ENCODE measurements at regions not wholly inside any gene's neighbourhood (a gene's known extent, or its start where the extent isn't known, plus 50 kb on each side); places are given as distances from the start of the nearest gene placed in this dataset.

- H3K4me3 ChIP-seq (replicated peaks in 1 of 2; ENCODE audit: low read depth in 2 of 2, low read length in 2 of 2): no peak overlapping the region
- no peak for TF ChIP-seq CTCF (IDR thresholded peaks at IDR 0.05; ENCODE audit: low read depth, low read length)
- DNase-seq (ENCODE audit: low read depth in 2 of 2): no peak
These were observed 248.3 kb upstream of the PCDH7 start for GRCh38 chr4:30471861-30472260.

GRCh38 chr4:30473225-30473624 is 246.9 kb upstream of the PCDH7 start:
- TF ChIP-seq CTCF (IDR thresholded peaks at IDR 0.05; ENCODE audit: low read depth, low read length): no peak
- DNase-seq (ENCODE audit: low read depth in 2 of 2): no peak

GRCh38 chr4:30495251-30495650 is 224.9 kb upstream of the PCDH7 start:
- DNase-seq (ENCODE audit: low read depth in 2 of 2): no peak
- no peak overlapping the region for H3K4me3 ChIP-seq (replicated peaks in 1 of 2; ENCODE audit: low read depth in 2 of 2, low read length in 2 of 2)
- TF ChIP-seq CTCF (IDR thresholded peaks at IDR 0.05; ENCODE audit: low read depth, low read length): no peak

More at GRCh38 chr4:30473225-30473624, 246.9 kb upstream of the PCDH7 start:
- H3K4me3 ChIP-seq (replicated peaks in 1 of 2; ENCODE audit: low read depth in 2 of 2, low read length in 2 of 2): no peak overlapping the region

GRCh38 chr4:30495651-30496310 is 224.4 kb upstream of the PCDH7 start:
- no peak for DNase-seq (ENCODE audit: low read depth in 2 of 2)
- no peak overlapping the region for H3K4me3 ChIP-seq (replicated peaks in 1 of 2; ENCODE audit: low read depth in 2 of 2, low read length in 2 of 2)
- TF ChIP-seq CTCF (IDR thresholded peaks at IDR 0.05; ENCODE audit: low read depth, low read length): no peak

- TF ChIP-seq CTCF (IDR thresholded peaks at IDR 0.05; ENCODE audit: low read depth, low read length): no peak
- no peak for DNase-seq (ENCODE audit: low read depth in 2 of 2)
- no peak overlapping the region for H3K4me3 ChIP-seq (replicated peaks in 1 of 2; ENCODE audit: low read depth in 2 of 2, low read length in 2 of 2)
These were observed 208.4 kb upstream of the PCDH7 start for GRCh38 chr4:30511751-30512150.

GRCh38 chr4:30518211-30518610 is 202.0 kb upstream of the PCDH7 start:
- no peak for TF ChIP-seq CTCF (IDR thresholded peaks at IDR 0.05; ENCODE audit: low read depth, low read length)
- H3K4me3 ChIP-seq (replicated peaks in 1 of 2; ENCODE audit: low read depth in 2 of 2, low read length in 2 of 2): no peak overlapping the region
- no peak for DNase-seq (ENCODE audit: low read depth in 2 of 2)

All from cardiac fibroblast (primary cell).